GM12873 (cell line): ENCODE measurements at regions not wholly inside any gene's neighbourhood (a gene's known extent, or its start where the extent isn't known, plus 50 kb on each side); places are given as distances from the start of the nearest gene placed in this dataset.

Source experiments
- TF ChIP-seq, protein P1 (sequence below): IDR thresholded peaks from 2 replicates; pipeline ENCODE4 v1.5.1; 2012; ENCODE audit warnings: low read depth, mild to moderate bottlenecking, moderate library complexity, low read length, control low read depth; ENCODE audit not compliant: insufficient read depth; ENCODE audit errors: missing control alignments

DNA sequence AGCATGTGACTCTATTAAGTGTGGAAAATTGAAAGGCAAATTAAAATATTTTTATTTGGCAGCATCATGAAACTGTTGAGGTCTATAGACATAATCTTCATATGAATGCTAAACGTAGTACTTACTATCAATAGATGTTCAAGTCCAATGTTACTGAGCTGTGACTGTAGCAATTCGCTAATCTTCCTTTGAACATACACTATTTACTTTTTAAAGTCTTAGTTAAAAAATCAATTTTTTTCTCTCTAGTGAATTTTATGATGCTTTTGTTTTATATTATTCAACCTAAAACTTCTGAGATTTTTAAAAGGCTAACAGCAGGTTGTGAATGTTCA is 85.2 kb upstream of the ELOVL5 start:
- TF ChIP-seq, protein P1, sequence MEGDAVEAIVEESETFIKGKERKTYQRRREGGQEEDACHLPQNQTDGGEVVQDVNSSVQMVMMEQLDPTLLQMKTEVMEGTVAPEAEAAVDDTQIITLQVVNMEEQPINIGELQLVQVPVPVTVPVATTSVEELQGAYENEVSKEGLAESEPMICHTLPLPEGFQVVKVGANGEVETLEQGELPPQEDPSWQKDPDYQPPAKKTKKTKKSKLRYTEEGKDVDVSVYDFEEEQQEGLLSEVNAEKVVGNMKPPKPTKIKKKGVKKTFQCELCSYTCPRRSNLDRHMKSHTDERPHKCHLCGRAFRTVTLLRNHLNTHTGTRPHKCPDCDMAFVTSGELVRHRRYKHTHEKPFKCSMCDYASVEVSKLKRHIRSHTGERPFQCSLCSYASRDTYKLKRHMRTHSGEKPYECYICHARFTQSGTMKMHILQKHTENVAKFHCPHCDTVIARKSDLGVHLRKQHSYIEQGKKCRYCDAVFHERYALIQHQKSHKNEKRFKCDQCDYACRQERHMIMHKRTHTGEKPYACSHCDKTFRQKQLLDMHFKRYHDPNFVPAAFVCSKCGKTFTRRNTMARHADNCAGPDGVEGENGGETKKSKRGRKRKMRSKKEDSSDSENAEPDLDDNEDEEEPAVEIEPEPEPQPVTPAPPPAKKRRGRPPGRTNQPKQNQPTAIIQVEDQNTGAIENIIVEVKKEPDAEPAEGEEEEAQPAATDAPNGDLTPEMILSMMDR = no peak

DNA sequence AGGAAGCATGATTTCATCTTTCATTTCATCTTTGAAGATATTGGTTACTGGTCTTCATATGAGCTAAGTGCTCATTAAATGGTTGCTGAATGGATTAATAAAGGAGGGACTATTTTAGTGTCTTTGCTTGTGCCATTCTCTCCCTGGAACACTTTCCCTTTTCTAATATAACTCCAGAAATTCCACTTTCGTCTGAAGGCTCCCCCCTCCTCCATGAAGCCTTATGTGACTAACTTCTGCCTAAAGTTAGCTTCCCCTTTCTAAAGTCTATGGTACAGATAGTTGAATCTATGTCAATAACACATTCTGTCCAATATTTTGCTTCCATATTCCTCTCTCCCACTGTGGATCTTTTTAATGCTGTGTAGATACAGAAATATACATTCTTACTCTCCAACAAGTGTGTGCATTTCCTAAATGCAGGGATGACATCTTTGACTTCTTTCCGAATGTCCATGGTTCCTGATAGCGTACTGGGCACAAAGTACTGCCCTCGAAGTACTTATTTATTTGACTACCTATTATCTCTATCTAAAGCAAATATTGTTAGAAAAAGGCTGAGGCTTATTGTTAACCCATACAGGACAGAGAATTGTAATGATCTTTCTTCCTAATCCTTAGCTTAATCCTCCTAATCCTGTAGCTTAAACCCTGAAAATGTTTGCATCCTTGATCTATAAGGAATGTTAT is 84.7 kb upstream of the ELOVL5 start:
- TF ChIP-seq, protein P1 = no peak

DNA sequence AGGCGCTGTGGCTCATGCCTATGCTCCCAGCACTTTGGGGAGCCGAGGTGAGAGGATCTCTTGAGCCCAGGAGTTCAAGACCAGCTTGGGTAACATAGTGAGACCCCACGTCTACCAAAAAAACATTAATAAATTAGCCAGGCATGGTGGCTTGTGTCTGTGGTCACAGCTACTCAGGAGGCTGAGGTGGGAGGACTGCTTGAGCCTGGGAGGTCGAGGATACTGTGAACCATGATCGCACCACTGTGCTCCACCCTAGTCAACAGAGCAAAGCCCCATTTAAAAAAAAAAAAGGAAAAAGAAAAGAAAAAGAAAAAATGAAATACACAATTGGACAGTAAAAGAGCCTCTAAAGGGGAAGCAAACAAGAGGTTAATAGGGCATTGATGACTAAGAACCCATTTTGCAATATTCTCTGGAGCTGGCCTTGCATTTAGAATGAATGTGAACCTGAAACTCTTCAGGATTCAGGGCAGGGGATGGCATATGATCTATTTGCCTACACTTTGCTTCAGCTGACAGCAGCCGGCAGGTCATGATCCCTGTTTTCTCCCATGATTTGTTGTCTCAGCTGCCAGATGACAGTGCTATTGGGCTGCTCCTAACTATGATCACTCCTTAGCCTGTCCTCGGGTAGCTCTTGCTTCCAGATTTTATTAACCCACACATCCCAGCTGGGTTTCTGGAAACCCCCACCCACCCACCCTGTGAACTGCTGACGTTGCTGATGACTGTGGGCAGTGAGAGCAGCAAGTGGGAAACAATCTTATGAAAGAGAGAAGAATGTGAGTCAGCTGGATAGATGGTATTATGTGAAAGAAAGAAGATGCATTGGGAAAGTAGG is 83.8 kb upstream of the ELOVL5 start:
- TF ChIP-seq, protein P1 = no peak

DNA sequence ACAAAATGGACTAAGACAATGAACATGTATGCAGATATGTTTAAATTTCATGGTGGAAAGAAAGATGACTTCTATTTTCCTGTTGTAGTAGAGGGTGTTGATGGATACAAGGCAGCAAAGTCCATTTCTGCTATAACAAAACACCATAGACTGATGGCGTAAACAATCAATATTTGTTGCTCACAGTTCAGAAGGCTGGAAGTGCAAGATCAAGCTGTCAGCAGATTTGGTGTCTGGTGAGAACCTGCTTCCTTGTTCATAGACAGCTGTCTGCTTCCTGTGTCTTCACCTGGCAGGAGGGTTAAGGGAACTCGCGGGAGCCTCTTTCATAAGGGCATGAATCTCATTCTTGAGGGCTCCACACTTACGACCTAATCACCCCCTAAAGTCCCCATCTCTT is 83.0 kb upstream of the ELOVL5 start:
- TF ChIP-seq, protein P1 = no peak

DNA sequence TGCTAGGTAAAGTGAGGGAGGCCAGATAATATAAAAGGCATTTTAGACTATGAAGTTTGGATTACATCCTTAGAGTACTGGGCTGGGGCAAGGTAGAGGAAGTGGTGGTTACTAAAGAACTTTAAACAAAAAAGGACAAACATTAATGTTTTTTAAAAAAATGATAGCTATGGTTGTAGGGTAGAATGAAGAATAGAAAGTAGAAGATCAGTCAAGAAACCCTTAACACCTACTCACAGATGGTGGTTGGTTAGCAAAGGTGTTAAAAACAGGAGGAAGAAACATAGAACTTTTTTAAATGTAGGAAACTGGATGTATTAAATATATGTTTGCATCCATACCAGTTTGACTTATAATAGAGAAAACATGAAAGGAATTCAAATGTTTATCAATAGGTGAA is 80.7 kb upstream of the ELOVL5 start:
- TF ChIP-seq, protein P1 = no peak

DNA sequence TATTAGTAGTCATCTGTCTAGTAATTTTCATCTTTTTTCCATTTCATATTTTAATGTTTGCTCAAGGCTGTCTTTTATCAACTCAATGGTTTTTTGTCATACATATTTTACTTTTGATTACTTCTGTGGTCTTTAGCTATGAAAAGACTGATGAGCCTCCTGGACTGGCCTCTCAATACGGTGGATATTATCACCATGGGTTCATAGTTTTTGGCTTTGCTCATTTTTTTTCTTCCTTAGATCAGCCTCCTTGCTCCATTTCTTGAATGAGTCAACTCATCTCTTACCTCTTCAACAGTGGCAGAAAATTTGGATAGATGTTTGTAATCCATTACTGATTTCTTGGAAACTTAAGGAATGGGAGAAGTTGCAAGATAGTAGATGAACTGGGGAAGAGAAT is 80.1 kb upstream of the ELOVL5 start:
- TF ChIP-seq, protein P1 = no peak

DNA sequence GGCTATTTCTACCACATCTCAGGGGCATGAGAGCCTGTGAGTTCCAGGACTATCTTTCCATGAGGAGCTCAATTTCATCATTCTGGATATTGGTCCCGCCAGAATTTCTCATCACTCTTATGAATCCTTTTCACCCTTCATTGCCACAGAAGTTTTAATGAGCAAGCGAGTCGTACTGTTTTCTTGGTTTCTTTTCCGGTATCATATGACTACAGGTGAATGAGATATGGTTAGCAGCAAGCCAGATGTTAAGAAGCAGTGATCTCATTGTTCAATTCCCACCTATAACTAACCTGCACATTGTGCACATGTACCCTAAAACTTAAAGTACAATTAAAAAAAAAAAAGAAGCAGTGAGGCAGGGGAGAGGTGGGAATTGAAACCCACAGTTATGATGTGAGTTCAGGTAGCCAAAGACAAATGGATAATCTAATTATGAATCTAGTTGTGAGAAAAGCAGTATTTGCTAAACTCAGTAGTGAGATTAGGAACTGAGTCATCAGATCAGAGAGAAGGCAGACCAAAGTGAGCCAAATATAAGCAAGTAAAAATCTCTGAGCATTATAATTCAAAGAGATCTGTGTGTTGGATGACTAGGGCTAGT is 78.0 kb upstream of the ELOVL5 start:
- TF ChIP-seq, protein P1 = no peak
